ENCODE measurements at regions not wholly inside any gene's neighbourhood (a gene's known extent, or its start where the extent isn't known, plus 50 kb on each side); places are given as distances from the start of the nearest gene placed in this dataset.

DNA sequence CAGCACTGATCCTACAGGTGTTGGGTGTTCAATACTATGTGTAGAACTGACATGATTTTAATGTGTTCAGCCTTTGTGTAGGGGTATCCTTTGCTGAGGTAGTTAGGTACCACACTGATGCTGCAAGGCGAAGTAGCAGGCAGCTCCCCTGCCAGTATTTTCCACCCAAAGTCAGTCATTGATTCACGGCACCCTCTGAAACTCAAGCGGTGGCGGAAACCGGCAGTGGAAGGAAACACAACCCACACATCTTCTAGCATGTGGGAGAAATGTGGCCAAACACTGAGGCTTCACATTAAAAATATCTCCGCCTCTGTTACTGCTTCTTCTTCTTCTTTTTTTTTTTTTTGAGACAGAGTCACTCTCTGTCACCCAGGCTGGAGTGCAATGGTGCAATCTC lies 126.3 kb downstream of the AASDH start:
- peaks cover 12 to 42% (median 21%) of the 10 kb centered on the region in 10 experiments for H3K4me1 ChIP-seq
- TF ChIP-seq Cebpa-rat (IDR thresholded peaks at IDR 0.05) = no peak
- peak overlapping the region; percentile 51 to 80 (median 60) for H3K4me2 ChIP-seq
- H3K9me3 ChIP-seq (replicated peaks in 1 of 11) = peaks cover 23 to 37% (median 31%) of the 10 kb centered on the region in 11 experiments
- H3K27ac ChIP-seq = peak overlapping the region in 4 of 11 experiments; percentile 20 to 25 (median 22); a peak in 1 of 22 replicates
- no peak overlapping the region for H3K9ac ChIP-seq
- H3K36me3 ChIP-seq = peaks cover 0 to 28% (median 15%) of the 10 kb centered on the region in 11 experiments; a peak in 13 of 22 replicates
- no peaks in the 10 kb centered on the region for H4K20me1 ChIP-seq
- H3K4me3 ChIP-seq = no peak overlapping the region
- H3K27me3 ChIP-seq = no peaks in the 10 kb centered on the region

DNA sequence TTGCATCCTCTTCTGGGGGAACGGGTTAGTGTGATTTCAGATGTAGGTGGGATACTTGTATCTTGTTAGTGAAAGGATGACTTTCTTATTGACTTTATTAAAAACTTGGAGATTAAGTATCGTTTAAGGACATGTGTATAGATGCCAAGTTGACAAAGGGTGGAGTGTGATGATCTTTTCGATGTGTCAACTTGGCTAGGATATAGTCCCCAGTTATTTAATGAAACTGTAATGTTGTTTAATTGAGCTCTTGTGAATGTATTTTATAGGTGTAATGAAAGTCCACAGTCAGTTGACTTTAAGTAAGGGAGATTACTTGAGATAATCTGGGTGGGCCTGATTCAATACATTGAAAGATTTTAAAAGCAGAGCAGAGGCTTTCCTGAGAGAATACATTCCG lies 127.0 kb downstream of the AASDH start:
- TF ChIP-seq Cebpa-rat (IDR thresholded peaks at IDR 0.05) = no peak
- H3K4me3 ChIP-seq = no peak overlapping the region
- peak overlapping the region; percentile 51 to 80 (median 60) for H3K4me2 ChIP-seq
- peaks cover 23 to 43% (median 35%) of the 10 kb centered on the region in 11 experiments for H3K9me3 ChIP-seq (replicated peaks in 1 of 11)
- H4K20me1 ChIP-seq = no peaks in the 10 kb centered on the region
- H3K27ac ChIP-seq = peak overlapping the region in 3 of 11 experiments; percentile 20 to 25 (median 22); a peak in 1 of 22 replicates
- no peak overlapping the region for H3K9ac ChIP-seq
- H3K27me3 ChIP-seq = no peaks in the 10 kb centered on the region
- H3K4me1 ChIP-seq = peaks cover 12 to 42% (median 21%) of the 10 kb centered on the region in 10 experiments
- H3K36me3 ChIP-seq = peaks cover 0 to 36% (median 15%) of the 10 kb centered on the region in 11 experiments; a peak in 14 of 22 replicates

DNA sequence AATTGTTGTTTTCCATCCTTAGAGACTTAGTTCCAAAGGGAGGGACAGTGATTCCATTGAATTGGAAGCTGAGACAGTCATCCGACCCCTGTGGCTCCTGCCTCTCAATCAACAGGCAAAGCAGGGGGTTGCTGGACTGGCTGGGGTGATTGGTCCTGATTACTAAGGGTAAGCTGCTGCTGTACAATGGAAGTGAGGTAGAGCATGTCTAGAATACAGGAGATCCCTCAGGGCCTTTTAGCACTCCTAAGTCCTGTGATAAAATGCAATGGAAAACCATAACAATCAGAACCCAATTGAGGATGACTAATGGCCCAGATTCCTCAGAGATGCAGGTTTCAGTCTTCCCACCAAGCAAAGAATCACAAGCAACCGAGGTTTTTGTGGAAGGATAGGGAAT lies 127.6 kb downstream of the AASDH start:
- peaks cover 0 to 38% (median 15%) of the 10 kb centered on the region in 11 experiments; a peak in 14 of 22 replicates for H3K36me3 ChIP-seq
- no peaks in the 10 kb centered on the region for H3K27me3 ChIP-seq
- peak overlapping the region in 1 of 11 experiments; percentile 16; a peak in 1 of 22 replicates for H3K27ac ChIP-seq
- no peak for TF ChIP-seq Cebpa-rat (IDR thresholded peaks at IDR 0.05)
- H4K20me1 ChIP-seq = no peaks in the 10 kb centered on the region
- peak overlapping the region in 3 of 11 experiments; percentile 64 to 80 (median 74); a peak in 5 of 22 replicates for H3K4me2 ChIP-seq
- H3K4me3 ChIP-seq = no peak overlapping the region
- peaks cover 12 to 42% (median 21%) of the 10 kb centered on the region in 10 experiments for H3K4me1 ChIP-seq
- H3K9me3 ChIP-seq (replicated peaks in 1 of 11) = peaks cover 21 to 43% (median 35%) of the 10 kb centered on the region in 11 experiments
- no peak overlapping the region for H3K9ac ChIP-seq

DNA sequence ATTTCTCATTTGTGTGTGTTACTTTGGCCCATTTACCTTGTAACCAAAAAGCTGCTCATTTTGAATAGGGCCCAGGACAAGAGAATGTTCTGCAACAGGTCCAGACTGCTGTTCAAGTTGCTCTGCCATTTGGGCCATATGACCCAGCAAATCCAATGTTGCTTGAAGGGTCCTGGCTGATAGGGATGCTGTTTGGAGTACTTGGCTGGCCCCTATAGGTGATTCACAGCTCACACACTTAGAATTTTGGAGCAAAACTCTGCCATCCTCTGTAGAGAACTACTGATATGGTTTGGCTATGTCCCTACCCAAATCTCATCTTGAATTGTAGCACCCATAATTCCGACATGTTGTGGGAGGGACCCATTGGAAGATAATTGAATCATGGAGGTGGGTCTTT lies 131.5 kb downstream of the AASDH start:
- no peak for TF ChIP-seq Cebpa-rat (IDR thresholded peaks at IDR 0.05)
- Histone ChIP-seq H3K27me3 (no peaks in the 10 kb centered on the region), H3K4me1 (peaks cover 4 to 27% (median 8%) of the 10 kb centered on the region in 10 experiments), H3K9ac (no peak overlapping the region), H4K20me1 (no peaks in the 10 kb centered on the region), H3K9me3 (replicated peaks in 1 of 11) (peaks cover 0 to 19% (median 11%) of the 10 kb centered on the region in 11 experiments; a peak in 9 of 22 replicates), H3K27ac (no peak overlapping the region), H3K4me2 (no peak overlapping the region), H3K4me3 (no peak overlapping the region), H3K36me3 (peaks cover 0 to 23% (median 0%) of the 10 kb centered on the region in 11 experiments; a peak in 5 of 22 replicates)

DNA sequence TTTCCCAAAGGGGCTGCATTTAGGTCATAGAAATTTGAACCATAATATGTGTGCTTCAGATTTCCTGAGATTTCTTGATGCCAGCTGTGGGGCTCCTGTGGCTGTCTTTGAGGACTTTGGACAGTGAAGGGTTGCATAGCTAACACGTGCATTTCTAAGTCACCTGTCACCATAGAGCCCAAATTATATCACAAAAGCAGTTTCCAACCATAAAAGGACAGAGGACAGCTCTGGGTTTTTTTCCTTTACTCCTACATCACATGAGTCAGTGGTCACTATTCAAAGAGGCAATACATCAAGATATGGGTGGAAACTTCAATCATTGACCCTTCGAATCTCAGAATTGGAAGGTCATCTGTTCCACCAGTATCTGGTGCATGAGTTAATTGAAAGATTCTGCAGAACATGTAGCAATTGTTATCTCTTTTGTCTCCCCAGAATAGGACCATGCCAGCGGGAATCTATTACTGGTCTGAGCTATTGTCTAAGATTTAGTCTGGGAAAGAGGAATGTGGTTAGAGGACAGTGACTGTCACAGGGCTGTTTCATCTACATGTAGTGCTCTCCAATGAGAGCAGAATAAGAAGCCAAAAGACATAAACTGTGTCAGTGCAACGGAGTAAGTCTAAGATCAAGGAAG lies 133.5 kb downstream of the AASDH start:
- no peak for TF ChIP-seq Cebpa-rat (IDR thresholded peaks at IDR 0.05)
- peaks cover 0 to 6% (median 0%) of the 10 kb centered on the region in 10 experiments; a peak in 3 of 20 replicates for H3K4me1 ChIP-seq
- H3K9ac ChIP-seq = no peak overlapping the region
- no peak overlapping the region for H3K27ac ChIP-seq
- no peak overlapping the region for H3K4me3 ChIP-seq
- no peaks in the 10 kb centered on the region for H3K27me3 ChIP-seq
- no peak overlapping the region for H3K4me2 ChIP-seq
- H4K20me1 ChIP-seq = no peaks in the 10 kb centered on the region
- H3K9me3 ChIP-seq (replicated peaks in 1 of 11) = peaks cover 0 to 19% (median 11%) of the 10 kb centered on the region in 11 experiments; a peak in 10 of 22 replicates
- peaks cover 0 to 23% (median 0%) of the 10 kb centered on the region in 11 experiments; a peak in 5 of 22 replicates for H3K36me3 ChIP-seq

DNA sequence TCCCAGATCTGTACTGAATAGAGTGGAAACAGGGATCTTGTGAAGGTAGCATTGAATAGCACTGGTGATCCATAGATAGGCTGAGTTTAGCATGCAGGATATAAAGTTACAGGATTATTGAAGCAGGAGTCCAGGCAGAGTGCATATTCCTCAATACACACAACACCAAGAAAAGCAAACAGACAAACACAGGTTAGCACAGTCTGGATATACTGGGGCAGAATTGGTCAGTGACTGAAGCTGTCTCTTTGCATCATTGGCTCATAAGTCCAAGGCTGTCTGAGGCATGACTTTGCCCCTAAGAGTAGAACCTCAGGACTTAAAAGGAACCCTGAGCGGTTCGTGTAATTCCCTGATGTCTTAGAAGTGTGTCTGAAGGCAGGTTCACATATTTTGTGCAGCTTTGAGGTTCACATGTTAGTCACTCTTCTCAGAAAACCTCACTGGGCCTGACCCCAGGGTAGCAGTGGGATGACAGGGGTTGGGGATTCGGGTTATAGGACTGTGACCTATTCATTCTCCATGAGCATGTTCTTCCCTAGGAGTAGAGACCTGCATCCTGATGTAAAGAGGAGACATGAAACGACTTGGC lies 134.6 kb downstream of the AASDH start:
- no peak overlapping the region for H3K4me3 ChIP-seq
- TF ChIP-seq Cebpa-rat (IDR thresholded peaks at IDR 0.05) = no peak
- no peaks in the 10 kb centered on the region for H3K27me3 ChIP-seq
- H3K36me3 ChIP-seq = peaks cover 0 to 23% (median 0%) of the 10 kb centered on the region in 11 experiments; a peak in 5 of 22 replicates
- H3K9ac ChIP-seq = no peak overlapping the region
- no peaks in the 10 kb centered on the region for H4K20me1 ChIP-seq
- peaks cover 0 to 19% (median 11%) of the 10 kb centered on the region in 11 experiments; a peak in 10 of 22 replicates for H3K9me3 ChIP-seq (replicated peaks in 1 of 11)
- H3K4me1 ChIP-seq = no peaks in the 10 kb centered on the region
- H3K27ac ChIP-seq = no peak overlapping the region
- H3K4me2 ChIP-seq = no peak overlapping the region

DNA sequence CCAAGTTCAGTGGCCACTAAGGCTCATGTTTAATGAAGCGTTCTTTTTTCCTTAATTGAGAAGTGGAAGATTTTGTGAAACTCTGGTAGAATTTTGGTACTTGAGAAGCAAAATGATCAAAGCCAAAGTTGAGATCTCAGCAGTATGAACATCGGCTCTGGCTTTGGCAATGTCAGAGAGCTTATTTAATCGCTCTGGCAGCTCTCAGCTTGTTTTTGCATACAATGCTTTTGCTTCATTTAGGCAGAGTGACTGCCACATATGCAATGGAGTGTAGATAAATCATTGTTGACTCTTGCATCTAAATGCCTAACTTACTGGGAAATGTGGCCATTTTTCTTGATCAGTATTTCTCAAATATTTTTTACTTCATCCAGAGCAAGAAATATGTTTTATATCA lies 135.7 kb downstream of the AASDH start:
- H3K27me3 ChIP-seq = no peaks in the 10 kb centered on the region
- no peak overlapping the region for H3K4me3 ChIP-seq
- peaks cover 0 to 21% (median 0%) of the 10 kb centered on the region in 11 experiments; a peak in 5 of 22 replicates for H3K36me3 ChIP-seq
- peaks cover 0 to 13% (median 8%) of the 10 kb centered on the region in 11 experiments; a peak in 10 of 22 replicates for H3K9me3 ChIP-seq (replicated peaks in 1 of 11)
- H3K27ac ChIP-seq = no peak overlapping the region
- H3K4me1 ChIP-seq = no peaks in the 10 kb centered on the region
- no peak for TF ChIP-seq Cebpa-rat (IDR thresholded peaks at IDR 0.05)
- H3K9ac ChIP-seq = no peak overlapping the region
- no peak overlapping the region for H3K4me2 ChIP-seq
- H4K20me1 ChIP-seq = no peaks in the 10 kb centered on the region

DNA sequence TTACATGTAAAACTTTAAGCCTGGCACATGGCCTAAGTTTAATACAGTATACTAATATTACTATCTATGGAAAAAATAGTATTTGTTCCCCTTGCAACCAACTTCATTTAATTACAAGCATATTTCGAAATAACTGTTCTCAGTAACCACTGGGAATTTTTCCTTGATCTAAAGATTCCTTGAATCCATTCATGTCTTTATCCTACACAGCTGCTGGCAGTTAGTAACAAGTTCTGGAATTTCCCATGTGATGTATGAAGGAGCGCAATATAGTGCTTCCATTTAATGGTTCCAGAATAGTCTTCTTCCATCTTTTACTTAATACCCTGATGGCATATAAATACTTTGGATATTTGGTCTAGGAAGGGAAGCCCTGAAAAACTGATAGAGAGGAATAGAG lies 136.5 kb downstream of the AASDH start:
- H3K27ac ChIP-seq = no peak overlapping the region
- H3K4me2 ChIP-seq = no peak overlapping the region
- TF ChIP-seq Cebpa-rat (IDR thresholded peaks at IDR 0.05) = no peak
- H3K9me3 ChIP-seq (replicated peaks in 1 of 11) = peaks cover 0 to 5% (median 3%) of the 10 kb centered on the region in 11 experiments; a peak in 9 of 22 replicates
- H3K36me3 ChIP-seq = peaks cover 0 to 13% (median 0%) of the 10 kb centered on the region in 11 experiments; a peak in 5 of 22 replicates
- H3K9ac ChIP-seq = no peak overlapping the region
- no peaks in the 10 kb centered on the region for H3K4me1 ChIP-seq
- H3K4me3 ChIP-seq = no peak overlapping the region
- no peaks in the 10 kb centered on the region for H4K20me1 ChIP-seq
- H3K27me3 ChIP-seq = no peaks in the 10 kb centered on the region

DNA sequence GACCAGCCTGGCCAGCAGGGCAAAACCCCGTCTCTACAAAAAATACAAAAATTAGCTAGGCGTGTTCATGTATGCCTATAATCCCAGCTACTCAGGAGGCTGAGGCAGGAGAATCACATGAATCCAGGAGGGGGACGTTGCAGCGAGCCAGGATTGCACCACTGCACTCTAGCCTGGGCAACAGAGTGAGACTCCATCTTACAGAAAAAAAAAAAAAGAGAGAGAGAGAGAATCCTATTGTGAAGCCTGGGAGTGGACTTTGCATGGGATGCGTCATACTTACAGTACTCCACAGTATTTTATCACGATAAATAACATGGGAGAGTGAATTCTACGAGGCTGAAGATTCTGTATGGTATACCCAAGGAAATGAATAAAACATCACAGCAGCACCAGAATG lies 139.6 kb downstream of the AASDH start:
- no peak overlapping the region for H3K9ac ChIP-seq
- no peak overlapping the region for H3K4me3 ChIP-seq
- H3K27me3 ChIP-seq = no peaks in the 10 kb centered on the region
- H3K27ac ChIP-seq = no peak overlapping the region
- H3K36me3 ChIP-seq = no peaks in the 10 kb centered on the region; a peak in 1 of 22 replicates
- no peaks in the 10 kb centered on the region for H4K20me1 ChIP-seq
- TF ChIP-seq Cebpa-rat (IDR thresholded peaks at IDR 0.05) = no peak
- no peak overlapping the region for H3K4me2 ChIP-seq
- peaks cover 0 to 3% (median 0%) of the 10 kb centered on the region in 11 experiments; a peak in 2 of 22 replicates for H3K9me3 ChIP-seq (replicated peaks in 1 of 11)
- H3K4me1 ChIP-seq = no peaks in the 10 kb centered on the region

Data from BLaER1 treated with 17β-estradiol and CSF1 and Interleukin-3, amounts not matched to agents 10 nM and 100 nM (cell line).